ENCODE measurements at regions not wholly inside any gene's neighbourhood (a gene's known extent, or its start where the extent isn't known, plus 50 kb on each side); places are given as distances from the start of the nearest gene placed in this dataset.

GRCh38 chr14:22411398-22412055 is 177.5 kb downstream of the DAD1 start:
- DNase-seq: no peak

GRCh38 chr14:22410497-22410896 is 178.5 kb downstream of the DAD1 start:
- no peak for DNase-seq

GRCh38 chr14:22409006-22409405 is 180.0 kb downstream of the DAD1 start:
- no peak for DNase-seq

- DNase-seq: no peak
These were observed 180.5 kb downstream of the DAD1 start for GRCh38 chr14:22408547-22408946.

- DNase-seq: no peak
These were observed 182.0 kb downstream of the DAD1 start for GRCh38 chr14:22407033-22407432.

- DNase-seq: no peak
These were observed 183.8 kb downstream of the DAD1 start for GRCh38 chr14:22405201-22405600.

- no peak for DNase-seq
These were observed 185.7 kb downstream of the DAD1 start for GRCh38 chr14:22403296-22403695.

GRCh38 chr14:22400655-22401259 is 188.3 kb downstream of the DAD1 start:
- DNase-seq: no peak

- DNase-seq: no peak
These were observed 189.2 kb downstream of the DAD1 start for GRCh38 chr14:22399776-22400175.

- no peak for DNase-seq
These were observed 191.7 kb downstream of the DAD1 start for GRCh38 chr14:22397221-22397737.

GRCh38 chr14:22395803-22396202 is 193.2 kb downstream of the DAD1 start:
- no peak for DNase-seq

GRCh38 chr14:22394616-22395015 is 194.4 kb downstream of the DAD1 start:
- no peak for DNase-seq

GRCh38 chr14:22393796-22394195 is 195.2 kb downstream of the DAD1 start:
- no peak for DNase-seq

GRCh38 chr14:22391908-22392565 is 197.0 kb downstream of the DAD1 start:
- no peak for DNase-seq

GRCh38 chr14:22390824-22391461 is 198.1 kb downstream of the DAD1 start:
- no peak for DNase-seq

GRCh38 chr14:22390195-22390594 is 198.8 kb downstream of the DAD1 start:
- DNase-seq: no peak

- DNase-seq: no peak
These were observed 200.1 kb downstream of the DAD1 start for GRCh38 chr14:22388669-22389595.

- DNase-seq: no peak
These were observed 201.2 kb downstream of the DAD1 start for GRCh38 chr14:22387776-22388241.

- DNase-seq: no peak
These were observed 201.9 kb downstream of the DAD1 start for GRCh38 chr14:22386924-22387775.

GRCh38 chr14:22384974-22385526 is 204.0 kb downstream of the DAD1 start:
- DNase-seq: no peak

GRCh38 chr14:22384167-22384549 is 204.9 kb downstream of the DAD1 start:
- DNase-seq: no peak

Measured in stimulated activated CD4-positive, alpha-beta T cell treated with anti-CD3 and anti-CD28 coated beads, Interleukin-15, amount 100 ng/mL, for 24 hours (primary cell).